Activated naive CD8-positive, alpha-beta T cell (primary cell): ENCODE measurements at regions not wholly inside any gene's neighbourhood (a gene's known extent, or its start where the extent isn't known, plus 50 kb on each side); places are given as distances from the start of the nearest gene placed in this dataset.
"Not testable (repeated sequence)": the region's sequence is repeated elsewhere in the genome, so short reads cannot be mapped to it uniquely, and the experiment has no call there.

Source experiments
- H3K27ac Mint-ChIP-seq: one replicate; pipeline ENCODE4 v1.8.0; 2021; ENCODE audit warnings: mixed read lengths
- H3K27me3 Mint-ChIP-seq: one replicate; pipeline ENCODE4 v1.8.0; 2021; ENCODE audit warnings: mixed read lengths
- H3K36me3 Mint-ChIP-seq: one replicate; pipeline ENCODE4 v1.8.0; 2021; ENCODE audit warnings: mixed read lengths
- H3K4me1 Mint-ChIP-seq: one replicate; pipeline ENCODE4 v1.8.0; 2021; ENCODE audit warnings: low read depth, mixed read lengths
- H3K4me3 Mint-ChIP-seq: one replicate; pipeline ENCODE4 v1.8.0; 2021; ENCODE audit warnings: mild to moderate bottlenecking, mixed read lengths
- H3K9me3 Mint-ChIP-seq: one replicate; pipeline ENCODE4 v1.8.0; 2021; ENCODE audit warnings: low read depth, mixed read lengths

GRCh38 chrX:7993873-7994272 lies 66.7 kb upstream of the PNPLA4 start:
- H3K4me1 Mint-ChIP-seq, result no peaks in the 10 kb centered on the region
- H3K27me3 Mint-ChIP-seq, result no peaks in the 10 kb centered on the region
- no peak overlapping the region for H3K4me3 Mint-ChIP-seq
- H3K36me3 Mint-ChIP-seq, result no peaks in the 10 kb centered on the region
- H3K9me3 Mint-ChIP-seq, result no peaks in the 10 kb centered on the region
- H3K27ac Mint-ChIP-seq, result no peak overlapping the region

DNA sequence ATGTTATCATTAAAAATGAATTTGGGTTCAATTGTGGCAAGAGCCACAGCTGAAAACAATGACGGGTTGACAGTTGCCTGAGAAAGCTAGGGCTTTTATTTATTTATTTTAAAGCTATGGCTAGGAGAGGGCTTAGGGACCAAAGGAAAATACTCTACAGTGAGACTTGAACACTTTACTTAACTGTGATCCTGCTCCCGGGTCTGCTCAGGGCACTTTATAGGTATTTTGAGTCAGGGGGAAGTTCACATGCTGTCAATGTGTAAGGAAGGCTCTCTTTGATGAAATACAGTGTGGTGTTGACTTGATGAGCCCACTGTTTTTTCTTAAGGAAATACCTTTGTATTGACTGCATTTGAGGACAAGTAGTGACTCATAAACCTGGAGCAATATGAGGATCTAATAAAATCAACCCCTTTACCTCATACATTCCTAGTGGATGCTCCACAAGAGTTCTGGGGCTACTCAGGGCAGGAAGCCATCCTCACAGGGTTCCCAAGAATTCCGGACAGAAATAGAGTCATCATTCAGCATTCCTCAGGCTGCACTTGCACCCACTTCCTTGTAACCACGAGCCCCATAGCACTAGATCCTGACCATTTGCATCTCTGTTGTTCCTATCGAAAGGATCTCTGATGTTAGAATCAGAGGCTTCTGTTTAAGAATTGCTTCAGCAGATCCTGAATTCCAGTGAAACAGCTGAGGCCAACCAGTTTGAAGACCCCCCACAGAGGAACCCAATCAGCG lies 61.0 kb upstream of the PNPLA4 start:
- not testable (repeated sequence) for H3K36me3 Mint-ChIP-seq, H3K27ac Mint-ChIP-seq, H3K9me3 Mint-ChIP-seq, H3K4me1 Mint-ChIP-seq, H3K4me3 Mint-ChIP-seq, H3K27me3 Mint-ChIP-seq

DNA sequence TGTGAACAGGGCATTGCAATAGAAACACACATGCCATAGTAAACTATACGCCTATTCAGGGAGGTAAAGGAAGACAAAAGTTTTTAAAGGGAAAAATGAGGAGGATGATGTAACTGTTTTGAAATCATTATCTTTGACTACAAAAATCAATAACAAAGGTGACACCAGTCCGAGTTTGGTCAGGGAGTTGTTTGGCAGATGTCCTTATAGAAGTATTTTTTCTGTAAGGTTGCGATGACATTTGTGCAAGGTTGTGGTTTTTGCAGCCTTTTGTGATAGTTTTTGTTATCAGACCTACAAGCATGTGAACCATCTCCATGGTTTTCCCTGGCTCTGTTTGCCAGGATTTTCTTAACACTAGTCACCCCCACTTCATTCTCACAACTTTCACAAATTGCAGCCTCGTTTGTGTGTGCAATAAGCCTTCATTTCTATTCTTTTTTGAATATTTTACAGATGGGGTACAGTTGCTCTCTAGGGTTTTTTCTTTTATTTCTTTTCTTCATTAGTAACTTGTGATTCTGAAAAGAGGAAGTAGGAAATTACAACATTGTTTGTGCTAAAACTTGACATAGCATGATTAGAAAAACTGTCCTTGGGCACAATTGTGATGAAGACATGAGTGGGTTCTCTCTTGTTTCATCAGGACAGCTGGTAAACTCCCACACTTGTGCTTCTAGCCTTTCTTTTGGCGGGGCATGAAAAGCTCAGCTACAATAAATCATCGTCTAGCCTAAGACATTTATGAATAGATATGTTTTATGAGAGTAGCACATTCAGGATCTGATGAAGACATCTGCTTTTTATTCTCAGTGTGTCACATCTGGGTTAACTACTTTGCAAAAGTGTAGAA lies 60.2 kb upstream of the PNPLA4 start:
- Mint-ChIP-seq H3K9me3 (no peaks in the 10 kb centered on the region), H3K36me3 (no peaks in the 10 kb centered on the region), H3K4me1 (no peaks in the 10 kb centered on the region), H3K4me3 (no peak overlapping the region), H3K27ac (no peak overlapping the region), H3K27me3 (no peaks in the 10 kb centered on the region)

- H3K4me3 Mint-ChIP-seq, H3K27me3 Mint-ChIP-seq, H3K27ac Mint-ChIP-seq, H3K36me3 Mint-ChIP-seq, H3K4me1 Mint-ChIP-seq, H3K9me3 Mint-ChIP-seq: not testable (repeated sequence)
These were observed 59.5 kb upstream of the PNPLA4 start for GRCh38 chrX:7986738-7987137.

GRCh38 chrX:7985568-7985967 lies 58.4 kb upstream of the PNPLA4 start:
- no peak overlapping the region for H3K27ac Mint-ChIP-seq
- H3K4me3 Mint-ChIP-seq, result no peak overlapping the region
- no peaks in the 10 kb centered on the region for H3K4me1 Mint-ChIP-seq
- no peaks in the 10 kb centered on the region for H3K27me3 Mint-ChIP-seq
- no peaks in the 10 kb centered on the region for H3K36me3 Mint-ChIP-seq
- no peaks in the 10 kb centered on the region for H3K9me3 Mint-ChIP-seq

- H3K4me1 Mint-ChIP-seq, result no peaks in the 10 kb centered on the region
- H3K4me3 Mint-ChIP-seq, result no peak overlapping the region
- no peak overlapping the region for H3K27ac Mint-ChIP-seq
- H3K9me3 Mint-ChIP-seq, result no peaks in the 10 kb centered on the region
- no peaks in the 10 kb centered on the region for H3K36me3 Mint-ChIP-seq
- no peaks in the 10 kb centered on the region for H3K27me3 Mint-ChIP-seq
These were observed 56.4 kb upstream of the PNPLA4 start for GRCh38 chrX:7983581-7983980.
